Dendritic cell treated with granulocyte-macrophage colony-stimulating factor and Interleukin-4, amounts not matched to agents 40 ng/mL and 50 ng/mL, for 4 days (primary cell): ENCODE measurements at regions not wholly inside any gene's neighbourhood (a gene's known extent, or its start where the extent isn't known, plus 50 kb on each side); places are given as distances from the start of the nearest gene placed in this dataset.

ENCODE experiments used
- H3K27ac Mint-ChIP-seq: one replicate; pipeline ENCODE4 v1.8.0; 2022; ENCODE audit warnings: mild to moderate bottlenecking, mixed read lengths
- H3K27me3 Mint-ChIP-seq: one replicate; pipeline ENCODE4 v1.8.0; 2022; ENCODE audit warnings: mild to moderate bottlenecking, mixed read lengths
- H3K36me3 Mint-ChIP-seq: one replicate; pipeline ENCODE4 v1.8.0; 2022; ENCODE audit warnings: low read depth, mixed read lengths
- H3K4me1 Mint-ChIP-seq: one replicate; pipeline ENCODE4 v1.8.0; 2022; ENCODE audit warnings: low read depth, mixed read lengths
- H3K4me3 Mint-ChIP-seq: one replicate; pipeline ENCODE4 v1.8.0; 2022; ENCODE audit warnings: mild to moderate bottlenecking, moderate library complexity, mixed read lengths
- H3K9me3 Mint-ChIP-seq: one replicate; pipeline ENCODE4 v1.8.0; 2022; ENCODE audit warnings: mixed read lengths
- intact Hi-C: fragments of 100-400 bp; cut with micrococcal nuclease; formaldehyde crosslinking; loops from one replicate; pipeline ENCODE4 v1.15.0; 2022

GRCh38 chr3:72395776-72396311 lies 452.4 kb downstream of the SHQ1 start:
- no peak overlapping the region for H3K27ac Mint-ChIP-seq
- no peaks in the 10 kb centered on the region for H3K9me3 Mint-ChIP-seq
- H3K27me3 Mint-ChIP-seq: no peaks in the 10 kb centered on the region
- intact Hi-C loops: no loop called here
- H3K4me3 Mint-ChIP-seq: no peak overlapping the region
- peaks cover 27% of the 10 kb centered on the region for H3K4me1 Mint-ChIP-seq
- peaks cover 6% of the 10 kb centered on the region for H3K36me3 Mint-ChIP-seq

GRCh38 chr3:72393455-72393854 lies 454.8 kb downstream of the SHQ1 start:
- H3K27me3 Mint-ChIP-seq: no peaks in the 10 kb centered on the region
- H3K36me3 Mint-ChIP-seq: peaks cover 2% of the 10 kb centered on the region
- intact Hi-C loops: no loop called here
- H3K9me3 Mint-ChIP-seq: no peaks in the 10 kb centered on the region
- no peak overlapping the region for H3K27ac Mint-ChIP-seq
- H3K4me3 Mint-ChIP-seq: no peak overlapping the region
- H3K4me1 Mint-ChIP-seq: peaks cover 20% of the 10 kb centered on the region

DNA sequence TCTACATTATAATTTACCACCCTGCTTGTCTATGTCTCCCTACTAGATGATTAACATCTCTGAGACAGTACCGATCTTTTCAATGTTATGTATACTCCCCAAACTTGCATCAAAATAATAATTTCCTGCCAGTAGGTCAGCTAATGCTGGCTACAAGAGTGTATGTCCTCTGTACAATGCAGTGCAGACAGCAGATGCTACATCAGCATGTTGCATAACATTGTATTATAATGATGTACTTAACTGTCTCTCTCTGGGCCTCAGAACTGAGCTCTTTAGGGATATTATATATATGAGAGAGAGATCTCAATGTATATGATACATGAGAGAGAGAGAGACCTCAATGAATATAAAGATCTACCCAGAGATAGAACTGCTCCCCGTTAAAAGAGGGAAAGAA lies 456.6 kb downstream of the SHQ1 start:
- intact Hi-C loops: no loop called here
- peaks cover 8% of the 10 kb centered on the region for H3K36me3 Mint-ChIP-seq
- no peak overlapping the region for H3K4me3 Mint-ChIP-seq
- no peaks in the 10 kb centered on the region for H3K27me3 Mint-ChIP-seq
- H3K4me1 Mint-ChIP-seq: peaks cover 32% of the 10 kb centered on the region
- H3K9me3 Mint-ChIP-seq: no peaks in the 10 kb centered on the region
- no peak overlapping the region for H3K27ac Mint-ChIP-seq

- Mint-ChIP-seq H3K9me3 (no peaks in the 10 kb centered on the region), H3K4me3 (no peak overlapping the region), H3K27ac (no peak overlapping the region), H3K36me3 (peaks cover 15% of the 10 kb centered on the region), H3K4me1 (peaks cover 39% of the 10 kb centered on the region), H3K27me3 (no peaks in the 10 kb centered on the region)
- intact Hi-C loops: no loop called here
These were observed 457.4 kb downstream of the SHQ1 start for GRCh38 chr3:72390841-72391240.

DNA sequence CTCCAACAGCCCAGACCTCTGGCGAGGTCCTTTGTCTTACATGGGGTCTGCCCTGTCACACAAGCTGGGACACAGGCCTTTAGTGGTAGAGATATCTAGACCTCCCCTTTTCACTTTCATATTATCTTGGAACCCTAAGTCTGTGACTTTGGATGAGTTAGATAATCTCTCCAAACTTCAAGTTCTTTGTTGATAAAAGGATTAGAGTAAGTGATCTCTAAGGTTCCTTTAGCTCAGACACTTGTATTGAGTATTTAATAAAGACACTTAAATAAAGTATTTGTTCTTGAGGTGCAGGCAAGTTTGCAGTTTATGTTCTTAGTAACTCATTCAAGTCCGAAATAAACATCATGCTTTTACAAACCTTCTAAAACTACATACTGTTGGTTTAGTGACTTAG lies 459.6 kb downstream of the SHQ1 start:
- intact Hi-C loops: no loop called here
- H3K4me3 Mint-ChIP-seq: no peak overlapping the region
- peaks cover 50% of the 10 kb centered on the region for H3K4me1 Mint-ChIP-seq
- no peaks in the 10 kb centered on the region for H3K27me3 Mint-ChIP-seq
- H3K27ac Mint-ChIP-seq: no peak overlapping the region
- peaks cover 21% of the 10 kb centered on the region for H3K36me3 Mint-ChIP-seq
- no peaks in the 10 kb centered on the region for H3K9me3 Mint-ChIP-seq

- Mint-ChIP-seq H3K9me3 (no peaks in the 10 kb centered on the region), H3K36me3 (peaks cover 21% of the 10 kb centered on the region), H3K27ac (no peak overlapping the region), H3K4me1 (peaks cover 49% of the 10 kb centered on the region), H3K4me3 (no peak overlapping the region), H3K27me3 (no peaks in the 10 kb centered on the region)
- intact Hi-C loops: no loop called here
These were observed 460.1 kb downstream of the SHQ1 start for GRCh38 chr3:72388117-72388516.

DNA sequence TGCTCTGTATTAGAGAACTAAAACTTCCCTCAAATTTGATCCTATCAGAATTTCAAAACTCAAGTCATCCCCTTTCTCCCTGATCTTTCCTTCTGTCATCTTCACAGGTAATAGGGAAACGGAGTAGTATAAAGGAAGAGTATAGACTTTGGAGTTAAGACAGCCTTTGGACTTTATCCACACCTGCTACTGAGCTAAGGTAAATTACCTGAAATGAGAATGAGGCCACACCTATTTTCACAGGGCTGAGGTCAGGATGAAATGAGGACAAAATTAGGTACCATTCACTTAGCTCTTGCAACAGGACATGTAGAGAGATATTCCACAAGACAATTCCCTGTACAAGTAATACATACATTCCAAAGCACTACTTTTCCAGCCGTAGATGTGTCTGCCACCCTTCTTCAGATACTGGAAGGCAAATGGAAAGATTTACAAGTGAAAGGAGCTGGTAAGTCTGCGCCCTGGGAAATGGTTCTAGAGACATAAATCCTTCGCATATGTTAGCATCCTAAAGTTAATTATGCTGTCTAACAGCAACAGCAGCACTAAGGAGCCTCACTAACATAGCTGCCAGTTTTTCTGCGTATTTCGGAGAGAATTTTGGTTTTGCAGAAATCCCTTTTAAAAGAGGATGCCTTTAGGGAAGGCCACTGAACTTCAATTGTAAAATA lies 461.8 kb downstream of the SHQ1 start:
- Mint-ChIP-seq H3K27ac (no peak overlapping the region), H3K4me1 (peaks cover 60% of the 10 kb centered on the region), H3K4me3 (no peak overlapping the region), H3K36me3 (peaks cover 31% of the 10 kb centered on the region), H3K9me3 (no peaks in the 10 kb centered on the region), H3K27me3 (no peaks in the 10 kb centered on the region)
- intact Hi-C loops: no loop called here

DNA sequence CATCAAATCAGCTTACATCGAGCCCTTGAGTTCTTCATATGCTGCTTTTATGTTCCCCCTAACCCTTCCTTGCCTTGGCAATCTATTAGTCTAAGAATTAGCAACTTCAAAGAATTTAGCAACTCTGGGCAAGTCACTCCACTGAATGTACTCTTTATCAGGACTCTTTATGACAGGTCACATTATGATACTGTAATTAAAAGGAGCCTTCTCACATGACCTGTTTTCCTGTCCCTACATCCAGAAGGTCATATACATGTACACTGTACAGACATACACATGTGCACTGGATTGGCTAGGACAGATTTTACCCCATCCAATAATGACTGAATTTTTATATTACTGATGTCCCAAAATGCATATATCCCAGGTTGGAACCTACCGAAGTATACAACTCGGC lies 463.1 kb downstream of the SHQ1 start:
- Mint-ChIP-seq H3K4me1 (peaks cover 65% of the 10 kb centered on the region), H3K4me3 (no peak overlapping the region), H3K36me3 (peaks cover 32% of the 10 kb centered on the region), H3K9me3 (no peaks in the 10 kb centered on the region), H3K27ac (no peak overlapping the region), H3K27me3 (no peaks in the 10 kb centered on the region)
- intact Hi-C loops: no loop called here

DNA sequence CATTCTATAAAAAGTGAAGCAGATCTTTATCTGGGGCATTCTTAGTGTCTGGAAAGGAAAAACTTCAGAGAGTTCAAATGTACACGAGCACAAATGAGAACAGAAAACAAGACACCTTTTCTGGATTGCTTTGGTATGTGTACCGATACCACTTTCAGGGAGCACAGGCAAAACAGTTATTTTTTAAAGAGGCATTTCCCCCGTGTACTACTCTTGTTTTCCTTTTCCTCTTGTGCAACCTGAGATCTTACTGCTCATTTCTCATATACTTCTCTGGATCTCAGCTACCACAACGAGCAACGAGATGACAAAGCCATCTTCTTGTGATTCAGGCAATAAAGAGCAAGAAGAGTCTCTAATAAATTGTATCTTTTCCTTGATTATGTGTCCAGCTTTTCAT lies 463.6 kb downstream of the SHQ1 start:
- H3K27me3 Mint-ChIP-seq: no peaks in the 10 kb centered on the region
- intact Hi-C loops: no loop called here
- H3K4me3 Mint-ChIP-seq: no peak overlapping the region
- H3K27ac Mint-ChIP-seq: no peak overlapping the region
- H3K9me3 Mint-ChIP-seq: no peaks in the 10 kb centered on the region
- H3K36me3 Mint-ChIP-seq: peaks cover 32% of the 10 kb centered on the region
- peaks cover 65% of the 10 kb centered on the region for H3K4me1 Mint-ChIP-seq

- no peak overlapping the region for H3K4me3 Mint-ChIP-seq
- intact Hi-C loops: no loop called here
- no peaks in the 10 kb centered on the region for H3K27me3 Mint-ChIP-seq
- H3K36me3 Mint-ChIP-seq: peaks cover 36% of the 10 kb centered on the region
- H3K9me3 Mint-ChIP-seq: no peaks in the 10 kb centered on the region
- no peak overlapping the region for H3K27ac Mint-ChIP-seq
- peaks cover 66% of the 10 kb centered on the region for H3K4me1 Mint-ChIP-seq
These were observed 464.4 kb downstream of the SHQ1 start for GRCh38 chr3:72383883-72384282.

DNA sequence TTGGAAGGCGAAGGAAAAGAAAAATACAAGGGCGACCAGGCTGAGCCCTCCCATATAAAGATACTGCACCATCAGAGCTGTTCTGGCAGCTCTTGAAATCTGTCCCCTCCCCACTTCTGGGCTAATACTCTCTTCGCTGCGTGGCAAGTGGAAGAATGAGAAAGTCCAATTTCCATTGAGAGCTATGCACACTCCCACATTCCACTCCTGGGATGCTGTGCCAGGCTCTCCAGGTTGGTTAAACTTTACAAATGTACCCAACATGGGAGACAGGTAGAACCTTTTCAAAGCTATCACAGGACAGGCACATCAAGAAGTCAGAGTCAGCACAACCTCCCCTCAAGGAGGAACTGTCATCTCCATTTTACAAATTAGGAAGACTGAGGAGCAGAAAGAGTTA lies 465.0 kb downstream of the SHQ1 start:
- Mint-ChIP-seq H3K9me3 (no peaks in the 10 kb centered on the region), H3K27ac (no peak overlapping the region), H3K4me1 (peaks cover 66% of the 10 kb centered on the region), H3K27me3 (no peaks in the 10 kb centered on the region), H3K4me3 (no peak overlapping the region), H3K36me3 (peaks cover 39% of the 10 kb centered on the region)
- intact Hi-C loops: no loop called here

- intact Hi-C loops: no loop called here
- Mint-ChIP-seq H3K36me3 (peaks cover 39% of the 10 kb centered on the region), H3K27me3 (no peaks in the 10 kb centered on the region), H3K9me3 (no peaks in the 10 kb centered on the region), H3K4me1 (peaks cover 61% of the 10 kb centered on the region), H3K4me3 (no peak overlapping the region), H3K27ac (no peak overlapping the region)
These were observed 465.8 kb downstream of the SHQ1 start for GRCh38 chr3:72382460-72382859.

- no peaks in the 10 kb centered on the region for H3K9me3 Mint-ChIP-seq
- no peaks in the 10 kb centered on the region for H3K27me3 Mint-ChIP-seq
- intact Hi-C loops: no loop called here
- H3K36me3 Mint-ChIP-seq: peaks cover 46% of the 10 kb centered on the region
- no peak overlapping the region for H3K27ac Mint-ChIP-seq
- peaks cover 64% of the 10 kb centered on the region for H3K4me1 Mint-ChIP-seq
- no peak overlapping the region for H3K4me3 Mint-ChIP-seq
These were observed 466.7 kb downstream of the SHQ1 start for GRCh38 chr3:72381584-72381983.

- Mint-ChIP-seq H3K36me3 (peaks cover 41% of the 10 kb centered on the region), H3K4me3 (no peak overlapping the region), H3K27ac (no peak overlapping the region), H3K27me3 (no peaks in the 10 kb centered on the region), H3K9me3 (no peaks in the 10 kb centered on the region), H3K4me1 (peaks cover 57% of the 10 kb centered on the region)
- intact Hi-C loops: no loop called here
These were observed 467.3 kb downstream of the SHQ1 start for GRCh38 chr3:72380711-72381493.
